ENCODE measurements at regions not wholly inside any gene's neighbourhood (a gene's known extent, or its start where the extent isn't known, plus 50 kb on each side); places are given as distances from the start of the nearest gene placed in this dataset.

- DNase-seq, result no peak
These were observed 54.9 kb upstream of the PPP2R5C start for GRCh38 chr14:101706509-101707067.

- DNase-seq, result peak in 4 of 5 experiments; percentile 14 to 91 (median 54)
These were observed 54.3 kb upstream of the PPP2R5C start for GRCh38 chr14:101707068-101707842.

- no peak for DNase-seq
These were observed 53.5 kb upstream of the PPP2R5C start for GRCh38 chr14:101707863-101708620.

GRCh38 chr14:101708853-101709532 lies 52.5 kb upstream of the PPP2R5C start:
- no peak for DNase-seq

GRCh38 chr14:101709533-101709881 lies 52.0 kb upstream of the PPP2R5C start:
- DNase-seq, result no peak

- no peak for DNase-seq
These were observed 51.3 kb upstream of the PPP2R5C start for GRCh38 chr14:101709962-101710931.

- DNase-seq, result no peak
These were observed 50.3 kb upstream of the PPP2R5C start for GRCh38 chr14:101711041-101711856.
